ENCODE measurements at regions not wholly inside any gene's neighbourhood (a gene's known extent, or its start where the extent isn't known, plus 50 kb on each side); places are given as distances from the start of the nearest gene placed in this dataset.

DNA sequence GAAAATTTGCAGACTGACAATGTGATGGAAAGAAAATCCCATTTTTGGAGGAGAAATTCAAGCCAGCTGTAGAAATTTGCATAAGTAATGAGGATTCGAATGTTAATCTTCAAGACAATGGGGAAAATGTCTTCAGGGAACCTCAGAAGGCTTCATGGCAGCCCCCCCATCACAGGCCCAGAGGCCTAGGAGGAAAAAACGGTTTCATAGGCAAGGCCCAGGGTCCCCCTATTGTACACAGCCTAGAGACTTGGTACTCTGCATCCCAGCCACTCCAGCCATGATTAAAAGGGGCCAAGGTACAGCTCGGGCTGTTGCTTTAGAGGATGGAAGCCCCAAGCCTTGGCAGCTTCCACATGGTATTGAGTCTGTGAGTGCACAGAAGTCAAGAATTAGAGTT lies 303.6 kb upstream of the PCDH7 start:
- Histone ChIP-seq H3K9ac (ENCODE audit: low read length) (no peak overlapping the region), H2AFZ (ENCODE audit: low read length) (no peak overlapping the region), H3K4me1 (ENCODE audit: insufficient read depth, low read length, severe bottlenecking) (no peaks in the 10 kb centered on the region), H4K20me1 (ENCODE audit: insufficient read depth, low read length) (no peaks in the 10 kb centered on the region), H3K79me2 (ENCODE audit: insufficient read depth, low read length) (no peaks in the 10 kb centered on the region), H3K4me2 (ENCODE audit: low read length) (no peak overlapping the region), H3F3A (ENCODE audit: insufficient read depth, low read length) (no peaks in the 10 kb centered on the region), H3K9me2 (ENCODE audit: low read depth, low read length) (no peaks in the 10 kb centered on the region), H3K27me3 (ENCODE audit: insufficient read depth, low read length) (no peaks in the 10 kb centered on the region), H3K9me3 (ENCODE audit: low read length) (no peaks in the 10 kb centered on the region), H3K4me3 (ENCODE audit: low read depth, low read length, poor library complexity, severe bottlenecking) (no peak overlapping the region), H3K36me3 (ENCODE audit: insufficient read depth, low read length) (no peaks in the 10 kb centered on the region), H3K27ac (ENCODE audit: low read depth, low read length, poor library complexity, severe bottlenecking) (no peak overlapping the region)
- TF ChIP-seq, protein P1, sequence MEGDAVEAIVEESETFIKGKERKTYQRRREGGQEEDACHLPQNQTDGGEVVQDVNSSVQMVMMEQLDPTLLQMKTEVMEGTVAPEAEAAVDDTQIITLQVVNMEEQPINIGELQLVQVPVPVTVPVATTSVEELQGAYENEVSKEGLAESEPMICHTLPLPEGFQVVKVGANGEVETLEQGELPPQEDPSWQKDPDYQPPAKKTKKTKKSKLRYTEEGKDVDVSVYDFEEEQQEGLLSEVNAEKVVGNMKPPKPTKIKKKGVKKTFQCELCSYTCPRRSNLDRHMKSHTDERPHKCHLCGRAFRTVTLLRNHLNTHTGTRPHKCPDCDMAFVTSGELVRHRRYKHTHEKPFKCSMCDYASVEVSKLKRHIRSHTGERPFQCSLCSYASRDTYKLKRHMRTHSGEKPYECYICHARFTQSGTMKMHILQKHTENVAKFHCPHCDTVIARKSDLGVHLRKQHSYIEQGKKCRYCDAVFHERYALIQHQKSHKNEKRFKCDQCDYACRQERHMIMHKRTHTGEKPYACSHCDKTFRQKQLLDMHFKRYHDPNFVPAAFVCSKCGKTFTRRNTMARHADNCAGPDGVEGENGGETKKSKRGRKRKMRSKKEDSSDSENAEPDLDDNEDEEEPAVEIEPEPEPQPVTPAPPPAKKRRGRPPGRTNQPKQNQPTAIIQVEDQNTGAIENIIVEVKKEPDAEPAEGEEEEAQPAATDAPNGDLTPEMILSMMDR (IDR thresholded peaks at IDR 0.05; ENCODE audit: low read length), result no peak
- TF ChIP-seq EZH2 (IDR thresholded peaks at IDR 0.05; ENCODE audit: borderline replicate concordance, low read length), result no peak

DNA sequence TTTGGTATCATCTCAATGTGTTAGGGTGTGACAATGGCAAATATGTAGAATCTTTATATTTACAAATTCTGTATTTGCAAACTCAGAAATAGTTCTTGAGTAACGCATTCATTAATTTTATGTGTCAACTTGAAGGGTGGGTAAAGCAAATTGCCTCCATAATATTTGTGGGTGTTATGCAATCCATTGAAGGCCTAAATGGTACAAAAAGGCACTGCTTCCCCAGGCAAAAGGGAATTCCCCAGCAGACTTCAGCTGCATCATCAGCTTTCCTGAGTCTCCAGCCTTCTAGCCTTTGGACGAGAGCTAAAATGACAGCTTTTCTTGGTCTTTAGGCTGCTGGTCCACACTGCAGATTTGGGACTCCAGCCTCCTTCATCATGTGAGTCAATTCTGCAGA lies 292.2 kb upstream of the PCDH7 start:
- no peaks in the 10 kb centered on the region for H3K9me3 ChIP-seq (ENCODE audit: low read length)
- H3K36me3 ChIP-seq (ENCODE audit: insufficient read depth, low read length), result no peaks in the 10 kb centered on the region
- H3K9ac ChIP-seq (ENCODE audit: low read length), result no peak overlapping the region
- TF ChIP-seq, protein P1 (IDR thresholded peaks at IDR 0.05; ENCODE audit: low read length), result no peak
- TF ChIP-seq EZH2 (IDR thresholded peaks at IDR 0.05; ENCODE audit: borderline replicate concordance, low read length), result no peak
- H4K20me1 ChIP-seq (ENCODE audit: insufficient read depth, low read length), result no peaks in the 10 kb centered on the region
- no peaks in the 10 kb centered on the region for H3K9me2 ChIP-seq (ENCODE audit: low read depth, low read length)
- H3K27ac ChIP-seq (ENCODE audit: low read depth, low read length, poor library complexity, severe bottlenecking), result no peak overlapping the region
- H3K4me1 ChIP-seq (ENCODE audit: insufficient read depth, low read length, severe bottlenecking), result no peaks in the 10 kb centered on the region
- H3K79me2 ChIP-seq (ENCODE audit: insufficient read depth, low read length), result no peaks in the 10 kb centered on the region
- H2AFZ ChIP-seq (ENCODE audit: low read length), result no peak overlapping the region
- no peak overlapping the region for H3K4me3 ChIP-seq (ENCODE audit: low read depth, low read length, poor library complexity, severe bottlenecking)
- H3K27me3 ChIP-seq (ENCODE audit: insufficient read depth, low read length), result no peaks in the 10 kb centered on the region
- H3F3A ChIP-seq (ENCODE audit: insufficient read depth, low read length), result no peaks in the 10 kb centered on the region
- H3K4me2 ChIP-seq (ENCODE audit: low read length), result no peak overlapping the region

DNA sequence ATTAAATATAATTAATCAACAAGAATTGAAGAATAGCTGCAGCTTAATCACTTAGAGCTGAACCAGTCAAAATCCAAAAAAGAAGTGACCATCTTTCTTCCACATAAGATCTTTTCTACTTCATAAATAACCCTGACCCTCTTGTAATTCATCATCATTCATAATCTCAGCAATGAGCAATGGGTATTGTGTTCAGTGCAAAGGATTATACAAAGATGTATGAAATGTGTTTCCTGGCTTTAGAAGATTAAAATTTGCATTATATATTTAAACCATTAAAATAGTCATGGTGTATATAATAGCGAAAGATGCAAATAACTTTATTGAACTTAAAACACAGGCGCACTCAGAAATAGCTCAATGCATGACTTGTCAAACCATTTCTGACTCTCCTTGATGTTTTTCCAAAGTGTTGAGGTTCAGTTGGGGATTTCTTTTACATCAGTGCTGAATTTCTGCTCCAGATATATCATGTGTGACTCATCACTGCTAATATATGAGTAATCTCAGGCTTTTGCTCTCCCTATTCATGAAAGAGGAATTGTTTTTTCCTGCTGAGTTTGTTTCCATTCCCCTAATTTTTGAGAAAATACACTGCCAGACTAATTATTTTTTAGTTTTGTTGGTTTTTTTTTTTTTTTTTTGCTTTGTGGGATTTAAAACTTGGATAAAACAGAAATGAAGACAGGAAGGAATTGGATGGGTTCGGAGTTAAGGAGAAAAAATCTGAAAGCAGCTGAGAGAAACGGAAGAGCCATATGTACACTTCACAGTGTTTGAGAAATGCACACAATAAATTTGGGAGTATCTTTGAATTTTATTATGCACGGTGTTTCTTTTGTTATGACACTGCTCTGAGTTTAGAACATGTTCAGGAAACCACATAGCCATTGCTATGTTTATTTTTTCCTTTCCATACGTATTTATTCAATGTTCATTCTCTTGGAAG lies 290.1 kb upstream of the PCDH7 start:
- Histone ChIP-seq H3K36me3 (ENCODE audit: insufficient read depth, low read length) (no peaks in the 10 kb centered on the region), H4K20me1 (ENCODE audit: insufficient read depth, low read length) (no peaks in the 10 kb centered on the region), H3K4me2 (ENCODE audit: low read length) (no peak overlapping the region), H3K4me1 (ENCODE audit: insufficient read depth, low read length, severe bottlenecking) (no peaks in the 10 kb centered on the region), H3K9me3 (ENCODE audit: low read length) (no peaks in the 10 kb centered on the region), H3K27ac (ENCODE audit: low read depth, low read length, poor library complexity, severe bottlenecking) (no peak overlapping the region), H3K79me2 (ENCODE audit: insufficient read depth, low read length) (no peaks in the 10 kb centered on the region), H3K9me2 (ENCODE audit: low read depth, low read length) (no peaks in the 10 kb centered on the region), H3F3A (ENCODE audit: insufficient read depth, low read length) (no peaks in the 10 kb centered on the region), H3K9ac (ENCODE audit: low read length) (no peak overlapping the region), H3K4me3 (ENCODE audit: low read depth, low read length, poor library complexity, severe bottlenecking) (no peak overlapping the region), H2AFZ (ENCODE audit: low read length) (no peak overlapping the region), H3K27me3 (ENCODE audit: insufficient read depth, low read length) (no peaks in the 10 kb centered on the region)
- TF ChIP-seq, protein P1 (IDR thresholded peaks at IDR 0.05; ENCODE audit: low read length), result no peak
- TF ChIP-seq EZH2 (IDR thresholded peaks at IDR 0.05; ENCODE audit: borderline replicate concordance, low read length), result no peak
